NCI-H82 treated with DMSO at 0.1 percent for 48 hours (cell line): ENCODE measurements at regions not wholly inside any gene's neighbourhood (a gene's known extent, or its start where the extent isn't known, plus 50 kb on each side); places are given as distances from the start of the nearest gene placed in this dataset.
"Not testable (repeated sequence)": the region's sequence is repeated elsewhere in the genome, so short reads cannot be mapped to it uniquely, and the experiment has no call there.

Source experiments
- DNase-seq: peaks from one replicate; lab custom pipeline; 2025; ENCODE audit not compliant: unreplicated experiment; lab: John Stamatoyannopoulos, UW

GRCh38 chrX:124234348-124234747 is 98.1 kb upstream of the TEX13D start:
- DNase-seq, result no peak

- no peak for DNase-seq
Observed at GRCh38 chrX:124238268-124238667, 94.2 kb upstream of the TEX13D start.

GRCh38 chrX:124239324-124239723 is 93.1 kb upstream of the TEX13D start:
- no peak for DNase-seq

GRCh38 chrX:124239911-124240310 is 92.5 kb upstream of the TEX13D start:
- no peak for DNase-seq

- DNase-seq, result no peak
Observed at GRCh38 chrX:124240422-124240821, 92.0 kb upstream of the TEX13D start.

GRCh38 chrX:124242131-124242530 is 90.3 kb upstream of the TEX13D start:
- no peak for DNase-seq

GRCh38 chrX:124249345-124249744 is 83.1 kb upstream of the TEX13D start:
- no peak for DNase-seq

GRCh38 chrX:124250835-124251437 is 81.5 kb upstream of the TEX13D start:
- no peak for DNase-seq

GRCh38 chrX:124254611-124255010 is 77.8 kb upstream of the TEX13D start:
- no peak for DNase-seq

GRCh38 chrX:124256216-124256615 is 76.2 kb upstream of the TEX13D start:
- no peak for DNase-seq

GRCh38 chrX:124256629-124257380 is 75.7 kb upstream of the TEX13D start:
- no peak for DNase-seq

- DNase-seq, result no peak
Observed at GRCh38 chrX:124257924-124258702, 74.3 kb upstream of the TEX13D start.

- DNase-seq, result no peak
Observed at GRCh38 chrX:124260845-124261244, 71.6 kb upstream of the TEX13D start.

- DNase-seq, result no peak
Observed at GRCh38 chrX:124263743-124264142, 68.7 kb upstream of the TEX13D start.

- no peak for DNase-seq
Observed at GRCh38 chrX:124268099-124268498, 64.4 kb upstream of the TEX13D start.

GRCh38 chrX:124269881-124270280 is 62.6 kb upstream of the TEX13D start:
- DNase-seq, result no peak

GRCh38 chrX:124271599-124271998 is 60.9 kb upstream of the TEX13D start:
- not testable (repeated sequence) for DNase-seq

GRCh38 chrX:124272370-124272982 is 60.0 kb upstream of the TEX13D start:
- no peak for DNase-seq

GRCh38 chrX:124274438-124275181 is 57.9 kb upstream of the TEX13D start:
- DNase-seq, result no peak

- no peak for DNase-seq
Observed at GRCh38 chrX:124275182-124275894, 57.1 kb upstream of the TEX13D start.
